ENCODE measurements at regions not wholly inside any gene's neighbourhood (a gene's known extent, or its start where the extent isn't known, plus 50 kb on each side); places are given as distances from the start of the nearest gene placed in this dataset.
"Not testable (repeated sequence)": the region's sequence is repeated elsewhere in the genome, so short reads cannot be mapped to it uniquely, and the experiment has no call there.

GRCh38 chr7:69436946-69437345 lies 161.3 kb upstream of the AUTS2 start:
- no peak for DNase-seq
- no peaks in the 10 kb centered on the region for H3K9me3 ChIP-seq
- H3K36me3 ChIP-seq: no peaks in the 10 kb centered on the region

GRCh38 chr7:69438584-69439412 lies 159.5 kb upstream of the AUTS2 start:
- no peak for DNase-seq

More at GRCh38 chr7:69436946-69437345, 161.3 kb upstream of the AUTS2 start:
- no peak overlapping the region for H3K4me3 ChIP-seq
- H3K27me3 ChIP-seq: no peaks in the 10 kb centered on the region

GRCh38 chr7:69439636-69440325 lies 158.5 kb upstream of the AUTS2 start:
- H3K9me3 ChIP-seq: no peaks in the 10 kb centered on the region
- no peaks in the 10 kb centered on the region for H3K36me3 ChIP-seq
- no peak for DNase-seq
- no peak overlapping the region for H3K4me3 ChIP-seq
- no peaks in the 10 kb centered on the region for H3K27me3 ChIP-seq

More at GRCh38 chr7:69438584-69439412, 159.5 kb upstream of the AUTS2 start:
- H3K36me3 ChIP-seq: no peaks in the 10 kb centered on the region
- no peaks in the 10 kb centered on the region for H3K9me3 ChIP-seq
- H3K4me3 ChIP-seq: no peak overlapping the region
- no peaks in the 10 kb centered on the region for H3K27me3 ChIP-seq

- no peak for DNase-seq
- H3K4me3 ChIP-seq: no peak overlapping the region
- no peaks in the 10 kb centered on the region for H3K27me3 ChIP-seq
- H3K36me3 ChIP-seq: no peaks in the 10 kb centered on the region
- H3K9me3 ChIP-seq: no peaks in the 10 kb centered on the region
These were observed 157.3 kb upstream of the AUTS2 start for GRCh38 chr7:69440976-69441375.

GRCh38 chr7:69443136-69443535 lies 155.1 kb upstream of the AUTS2 start:
- no peak overlapping the region for H3K4me3 ChIP-seq
- H3K36me3 ChIP-seq: no peaks in the 10 kb centered on the region
- H3K27me3 ChIP-seq: no peaks in the 10 kb centered on the region
- DNase-seq: no peak
- no peaks in the 10 kb centered on the region for H3K9me3 ChIP-seq

GRCh38 chr7:69445541-69445940 lies 152.7 kb upstream of the AUTS2 start:
- DNase-seq: no peak
- Histone ChIP-seq H3K4me3 (no peak overlapping the region), H3K27me3 (no peaks in the 10 kb centered on the region), H3K9me3 (no peaks in the 10 kb centered on the region), H3K36me3 (no peaks in the 10 kb centered on the region)

- H3K4me3 ChIP-seq, H3K9me3 ChIP-seq, H3K36me3 ChIP-seq, H3K27me3 ChIP-seq, DNase-seq: not testable (repeated sequence)
These were observed 152.1 kb upstream of the AUTS2 start for GRCh38 chr7:69446213-69446612.

GRCh38 chr7:69448071-69448470 lies 150.2 kb upstream of the AUTS2 start:
- H3K36me3 ChIP-seq: no peaks in the 10 kb centered on the region
- H3K27me3 ChIP-seq: no peaks in the 10 kb centered on the region
- H3K4me3 ChIP-seq: no peak overlapping the region
- DNase-seq: no peak
- H3K9me3 ChIP-seq: no peaks in the 10 kb centered on the region

- no peak for DNase-seq
- no peaks in the 10 kb centered on the region for H3K9me3 ChIP-seq
- no peak overlapping the region for H3K4me3 ChIP-seq
- no peaks in the 10 kb centered on the region for H3K27me3 ChIP-seq
- no peaks in the 10 kb centered on the region for H3K36me3 ChIP-seq
These were observed 147.8 kb upstream of the AUTS2 start for GRCh38 chr7:69450456-69450855.

GRCh38 chr7:69451715-69452114 lies 146.6 kb upstream of the AUTS2 start:
- Histone ChIP-seq H3K36me3 (no peaks in the 10 kb centered on the region), H3K4me3 (no peak overlapping the region), H3K27me3 (no peaks in the 10 kb centered on the region), H3K9me3 (no peaks in the 10 kb centered on the region)
- DNase-seq: no peak

- H3K4me3 ChIP-seq: no peak overlapping the region
- DNase-seq: no peak
These were observed 145.5 kb upstream of the AUTS2 start for GRCh38 chr7:69452797-69453196.

GRCh38 chr7:69457595-69458504 lies 140.4 kb upstream of the AUTS2 start:
- H3K4me3 ChIP-seq: no peak overlapping the region
- no peaks in the 10 kb centered on the region for H3K27me3 ChIP-seq
- peak; percentile 64 for DNase-seq
- H3K9me3 ChIP-seq: no peaks in the 10 kb centered on the region
- H3K36me3 ChIP-seq: no peaks in the 10 kb centered on the region

More at GRCh38 chr7:69452797-69453196, 145.5 kb upstream of the AUTS2 start:
- no peaks in the 10 kb centered on the region for H3K36me3 ChIP-seq
- H3K27me3 ChIP-seq: no peaks in the 10 kb centered on the region
- no peaks in the 10 kb centered on the region for H3K9me3 ChIP-seq

GRCh38 chr7:69464035-69464434 lies 134.2 kb upstream of the AUTS2 start:
- no peak for DNase-seq
- H3K9me3 ChIP-seq: no peaks in the 10 kb centered on the region

GRCh38 chr7:69465262-69465661 lies 133.0 kb upstream of the AUTS2 start:
- Histone ChIP-seq H3K9me3 (no peaks in the 10 kb centered on the region), H3K4me3 (no peak overlapping the region), H3K27me3 (no peaks in the 10 kb centered on the region), H3K36me3 (no peaks in the 10 kb centered on the region)
- DNase-seq: no peak

More at GRCh38 chr7:69464035-69464434, 134.2 kb upstream of the AUTS2 start:
- no peak overlapping the region for H3K4me3 ChIP-seq
- no peaks in the 10 kb centered on the region for H3K36me3 ChIP-seq
- no peaks in the 10 kb centered on the region for H3K27me3 ChIP-seq

- Histone ChIP-seq H3K9me3 (no peaks in the 10 kb centered on the region), H3K36me3 (no peaks in the 10 kb centered on the region), H3K27me3 (no peaks in the 10 kb centered on the region), H3K4me3 (no peak overlapping the region)
- peak; percentile 78 for DNase-seq
These were observed 130.4 kb upstream of the AUTS2 start for GRCh38 chr7:69467826-69468225.

- Histone ChIP-seq H3K27me3 (no peaks in the 10 kb centered on the region), H3K36me3 (no peaks in the 10 kb centered on the region), H3K4me3 (no peak overlapping the region), H3K9me3 (no peaks in the 10 kb centered on the region)
- no peak for DNase-seq
These were observed 121.9 kb upstream of the AUTS2 start for GRCh38 chr7:69476416-69476815.

GRCh38 chr7:69482676-69483075 lies 115.6 kb upstream of the AUTS2 start:
- Histone ChIP-seq H3K27me3 (no peaks in the 10 kb centered on the region), H3K4me3 (no peak overlapping the region), H3K36me3 (no peaks in the 10 kb centered on the region), H3K9me3 (no peaks in the 10 kb centered on the region)
- no peak for DNase-seq

Data from MG63 (cell line).